ENCODE measurements at regions not wholly inside any gene's neighbourhood (a gene's known extent, or its start where the extent isn't known, plus 50 kb on each side); places are given as distances from the start of the nearest gene placed in this dataset.

- TF ChIP-seq KDM5A (IDR thresholded peaks at IDR 0.05): no peak
- peak; percentile 69; the same call in 1 of the 2 replicates for TF ChIP-seq FOSL2 (IDR thresholded peaks at IDR 0.05)
- TF ChIP-seq FOSL2 (CRISPR knock-in tag; IDR thresholded peaks at IDR 0.05): peak; percentile 71
- TF ChIP-seq POLR2A (IDR thresholded peaks at IDR 0.05; ENCODE audit: low read length): no peak
- peak in 1 of 2 experiments; percentile 45; a peak in 1 of 5 replicates for TF ChIP-seq EP300 (IDR thresholded peaks at IDR 0.05)
Observed at GRCh38 chr1:239247285-239247684, 139.1 kb upstream of the CHRM3 start (continued).

GRCh38 chr1:239244084-239244483 lies 142.3 kb upstream of the CHRM3 start:
- DNase-seq (ENCODE audit: low read depth in 1 of 2, low spot score in 1 of 2) (no peak), ATAC-seq (no peak), FAIRE-seq (no peak)
- H3K4me1 ChIP-seq: peaks cover 8% of the 10 kb centered on the region; the same call in 1 of the 3 replicates
- POLR2A ChIA-PET: no interaction called here
- no peak overlapping the region for H3K4me2 ChIP-seq
- H3K27ac ChIP-seq: no peak overlapping the region
- H3K4me3 ChIP-seq: no peak overlapping the region
- H3K9me3 ChIP-seq: peaks cover 3% of the 10 kb centered on the region; the same call in 1 of the 3 replicates
- TF ChIP-seq HOXA7 (CRISPR knock-in tag; IDR thresholded peaks at IDR 0.05) (no peak), KDM1A (IDR thresholded peaks at IDR 0.05; ENCODE audit: low read depth) (no peak), MAFK (IDR thresholded peaks at IDR 0.05; ENCODE audit: partially characterized antibody) (peak; percentile 49)
- WGBS (ENCODE audit: missing lambda C conversion rate): 37% methylated on average over 2 of the region's 2 CpGs
- CTCF ChIA-PET: no interaction called here

GRCh38 chr1:239243006-239243405 lies 143.4 kb upstream of the CHRM3 start:
- POLR2A ChIA-PET: no interaction called here
- WGBS (ENCODE audit: missing lambda C conversion rate): 19% methylated on average over 2 of the region's 2 CpGs
- TF ChIP-seq CHD4 (IDR thresholded peaks at IDR 0.05; ENCODE audit: borderline replicate concordance) (no peak), GATA3 (IDR thresholded peaks at IDR 0.05; ENCODE audit: borderline replicate concordance) (no peak), HOXA7 (CRISPR knock-in tag; IDR thresholded peaks at IDR 0.05) (no peak), MAFK (IDR thresholded peaks at IDR 0.05; ENCODE audit: partially characterized antibody) (no peak), ZSCAN20 (CRISPR knock-in tag; IDR thresholded peaks at IDR 0.05) (no peak), JUNB (IDR thresholded peaks at IDR 0.05) (no peak), ZC3H11A (IDR thresholded peaks at IDR 0.05) (no peak), MAZ (IDR thresholded peaks at IDR 0.05; ENCODE audit: borderline replicate concordance, low read depth, low read length) (no peak), ELK1 (IDR thresholded peaks at IDR 0.05; ENCODE audit: low read depth, low read length) (no peak), RNF2 (IDR thresholded peaks at IDR 0.05; ENCODE audit: borderline replicate concordance, low read depth) (no peak)

GRCh38 chr1:239242404-239242803 lies 144.0 kb upstream of the CHRM3 start:
- FAIRE-seq (no peak), ATAC-seq (no peak), DNase-seq (ENCODE audit: low read depth in 1 of 2, low spot score in 1 of 2) (no peak)
- TF ChIP-seq EHF (CRISPR knock-in tag; IDR thresholded peaks at IDR 0.05) (no peak), CEBPB (IDR thresholded peaks at IDR 0.05) (no peak), HDAC2 (IDR thresholded peaks at IDR 0.05) (no peak), MYC (IDR thresholded peaks at IDR 0.05; ENCODE audit: borderline replicate concordance, low read length) (no peak), KDM5A (IDR thresholded peaks at IDR 0.05) (no peak), CHD2 (IDR thresholded peaks at IDR 0.05; ENCODE audit: low read length, partially characterized antibody) (no peak)
- ChIA-PET CTCF (interaction anchor here (0.5 to 0.7 kb wide), 2 partner anchors 44 to 1328 kb away, joined by 3 read pairs; no protein-coding TSS in a partner anchor), POLR2A (no interaction called here)
- Histone ChIP-seq H3K4me3 (no peak overlapping the region), H3K4me1 (peaks cover under 1% of the 10 kb centered on the region; the same call in 1 of the 3 replicates), H3K4me2 (no peak overlapping the region), H3K27ac (no peak overlapping the region), H3K9me3 (peaks cover 3% of the 10 kb centered on the region; the same call in 1 of the 3 replicates)

More at GRCh38 chr1:239243006-239243405, 143.4 kb upstream of the CHRM3 start:
- no peak overlapping the region for H3K4me3 ChIP-seq
- CTCF ChIA-PET: no interaction called here
- no peak overlapping the region for H3K27ac ChIP-seq
- ATAC-seq (no peak), DNase-seq (ENCODE audit: low read depth in 1 of 2, low spot score in 1 of 2) (no peak), FAIRE-seq (no peak)
- peaks cover 6% of the 10 kb centered on the region; the same call in 1 of the 3 replicates for H3K4me1 ChIP-seq
- H3K4me2 ChIP-seq: no peak overlapping the region
- peaks cover 3% of the 10 kb centered on the region; the same call in 1 of the 3 replicates for H3K9me3 ChIP-seq

GRCh38 chr1:239240736-239241135 lies 145.6 kb upstream of the CHRM3 start:
- no peaks in the 10 kb centered on the region for H3K4me1 ChIP-seq
- POLR2A ChIA-PET: no interaction called here

More at GRCh38 chr1:239240736-239241135, 145.6 kb upstream of the CHRM3 start:
- Histone ChIP-seq H3K4me3 (no peak overlapping the region), H3K4me2 (no peak overlapping the region), H3K27ac (no peak overlapping the region), H3K9me3 (no peaks in the 10 kb centered on the region)
- TF ChIP-seq ESRRA (IDR thresholded peaks at IDR 0.05; ENCODE audit: borderline replicate concordance, low read length) (no peak), E2F6 (IDR thresholded peaks at IDR 0.05; ENCODE audit: borderline replicate concordance, low read depth) (no peak), SREBF2 (IDR thresholded peaks at IDR 0.05) (no peak), BCL3 (IDR thresholded peaks at IDR 0.05) (no peak), HMGXB4 (CRISPR knock-in tag; IDR thresholded peaks at IDR 0.05; ENCODE audit: borderline replicate concordance) (no peak)
- FAIRE-seq (no peak), DNase-seq (ENCODE audit: low read depth in 1 of 2, low spot score in 1 of 2) (no peak), ATAC-seq (no peak)
- CTCF ChIA-PET: no interaction called here
- WGBS (ENCODE audit: missing lambda C conversion rate): 33% methylated on average over 3 of the region's 3 CpGs
